Glutamatergic neuron (in vitro differentiated cells): ENCODE measurements at regions not wholly inside any gene's neighbourhood (a gene's known extent, or its start where the extent isn't known, plus 50 kb on each side); places are given as distances from the start of the nearest gene placed in this dataset.

Experiments used
- DNase-seq: peaks from one replicate; pipeline ENCODE4 v3.0.0; 2022
- H3K27ac Mint-ChIP-seq: one replicate; pipeline ENCODE4 v1.8.0; 2020; ENCODE audit warnings: mild to moderate bottlenecking, mixed read lengths, inconsistent platforms; ENCODE audit not compliant: unreplicated experiment
- H3K27me3 Mint-ChIP-seq: one replicate; pipeline ENCODE4 v1.8.0; 2020; ENCODE audit warnings: mild to moderate bottlenecking, moderate library complexity, mixed read lengths, inconsistent platforms; ENCODE audit not compliant: unreplicated experiment
- H3K36me3 Mint-ChIP-seq: one replicate; pipeline ENCODE4 v1.8.0; 2020; ENCODE audit warnings: mild to moderate bottlenecking, mixed read lengths, inconsistent platforms; ENCODE audit not compliant: unreplicated experiment
- H3K4me1 Mint-ChIP-seq: one replicate; pipeline ENCODE4 v1.8.0; 2020; ENCODE audit warnings: mild to moderate bottlenecking, low read depth, mixed read lengths, inconsistent platforms; ENCODE audit not compliant: unreplicated experiment
- H3K4me3 Mint-ChIP-seq: one replicate; pipeline ENCODE4 v1.8.0; 2020; ENCODE audit warnings: mild to moderate bottlenecking, mixed read lengths, inconsistent platforms; ENCODE audit not compliant: unreplicated experiment
- H3K9me3 Mint-ChIP-seq: one replicate; pipeline ENCODE4 v1.8.0; 2020; ENCODE audit warnings: mild to moderate bottlenecking, moderate library complexity, mixed read lengths, inconsistent platforms; ENCODE audit not compliant: unreplicated experiment
- CTCF ChIP-seq: fragments of 200-600 bp; sonication (generic); IDR thresholded peaks from one replicate; pipeline ENCODE4 v1.5.0; 2021; ENCODE audit not compliant: partially characterized antibody, unreplicated experiment

GRCh38 chr18:77906103-77906892 lies 656.6 kb downstream of the GALR1 start:
- no peaks in the 10 kb centered on the region for H3K36me3 Mint-ChIP-seq
- H3K4me1 Mint-ChIP-seq = peaks cover 15% of the 10 kb centered on the region
- no peak for TF ChIP-seq CTCF
- no peak overlapping the region for H3K4me3 Mint-ChIP-seq
- H3K27ac Mint-ChIP-seq = no peak overlapping the region
- H3K27me3 Mint-ChIP-seq = no peaks in the 10 kb centered on the region
- DNase-seq = no peak
- peaks cover 2% of the 10 kb centered on the region for H3K9me3 Mint-ChIP-seq

GRCh38 chr18:77910347-77910746 lies 660.7 kb downstream of the GALR1 start:
- Mint-ChIP-seq H3K27me3 (peaks cover 7% of the 10 kb centered on the region), H3K36me3 (no peaks in the 10 kb centered on the region), H3K27ac (no peak overlapping the region), H3K4me3 (no peak overlapping the region), H3K4me1 (peaks cover 26% of the 10 kb centered on the region), H3K9me3 (peaks cover 15% of the 10 kb centered on the region)
- no peak for TF ChIP-seq CTCF
- DNase-seq = no peak

GRCh38 chr18:77911971-77912605 lies 662.4 kb downstream of the GALR1 start:
- H3K4me1 Mint-ChIP-seq = peaks cover 19% of the 10 kb centered on the region
- H3K4me3 Mint-ChIP-seq = peak overlapping the region; percentile 62
- H3K36me3 Mint-ChIP-seq = no peaks in the 10 kb centered on the region
- peak; percentile 68 for DNase-seq
- H3K9me3 Mint-ChIP-seq = peaks cover 12% of the 10 kb centered on the region
- TF ChIP-seq CTCF = no peak
- H3K27me3 Mint-ChIP-seq = peaks cover 7% of the 10 kb centered on the region
- peak overlapping the region; percentile 71 for H3K27ac Mint-ChIP-seq

GRCh38 chr18:77918730-77919129 lies 669.1 kb downstream of the GALR1 start:
- Mint-ChIP-seq H3K27me3 (peaks cover 2% of the 10 kb centered on the region), H3K4me3 (no peak overlapping the region), H3K4me1 (peaks cover 3% of the 10 kb centered on the region), H3K36me3 (no peaks in the 10 kb centered on the region), H3K27ac (no peak overlapping the region), H3K9me3 (peaks cover 2% of the 10 kb centered on the region)
- TF ChIP-seq CTCF = no peak
- DNase-seq = no peak

- Mint-ChIP-seq H3K4me3 (no peak overlapping the region), H3K27ac (no peak overlapping the region), H3K4me1 (peaks cover 3% of the 10 kb centered on the region)
Observed at GRCh38 chr18:77919923-77920322, 670.3 kb downstream of the GALR1 start.

More at GRCh38 chr18:77919923-77920322, 670.3 kb downstream of the GALR1 start:
- TF ChIP-seq CTCF = no peak
- DNase-seq = no peak
- no peaks in the 10 kb centered on the region for H3K36me3 Mint-ChIP-seq
- H3K9me3 Mint-ChIP-seq = peaks cover 2% of the 10 kb centered on the region
- peaks cover 2% of the 10 kb centered on the region for H3K27me3 Mint-ChIP-seq
